ENCODE measurements at regions not wholly inside any gene's neighbourhood (a gene's known extent, or its start where the extent isn't known, plus 50 kb on each side); places are given as distances from the start of the nearest gene placed in this dataset.

DNA sequence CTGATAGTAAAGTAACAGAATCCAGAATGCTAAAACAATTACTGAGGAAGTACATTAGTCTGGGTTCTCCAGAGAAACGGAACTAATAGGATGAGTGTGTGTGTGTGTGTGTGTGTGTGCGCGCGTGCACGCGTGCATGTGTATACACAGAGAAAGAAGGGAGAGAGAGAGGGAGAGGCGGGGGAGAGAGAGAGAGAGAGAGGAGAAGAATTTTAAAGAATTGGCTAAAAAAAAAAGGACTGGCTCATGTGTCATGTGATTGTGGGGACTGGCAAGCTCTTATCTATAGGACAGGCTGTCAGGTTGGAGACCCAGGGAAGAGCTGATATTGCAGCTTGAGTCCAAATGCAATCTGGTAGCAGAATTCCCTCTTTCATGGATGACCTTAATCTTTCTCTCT, 976.2 kb upstream of the CDH2 start:
- TF ChIP-seq CTCF (conservative IDR thresholded peaks at IDR 0.05 in 1 of 2, IDR thresholded peaks at IDR 0.05 in 1 of 2; ENCODE audit: low read depth in 1 of 2, low read length in 2 of 2) (no peak), EZH2 (IDR thresholded peaks at IDR 0.05; ENCODE audit: low read length, missing control alignments) (no peak)

All from fibroblast of lung (primary cell).